Lower lobe of right lung (tissue), 2 donors: ENCODE measurements at regions not wholly inside any gene's neighbourhood (a gene's known extent, or its start where the extent isn't known, plus 50 kb on each side); places are given as distances from the start of the nearest gene placed in this dataset.

Source experiments
- ATAC-seq, 2 donors: fragments of 200-7000 bp; cut with Tn5 transposase; one replicate each; pipeline ENCODE4 v1.9.1; 2020 to 2022; ENCODE audit warnings: mild to moderate bottlenecking in 2 of 2, moderate library complexity in 2 of 2
- DNase-seq: peaks from one replicate; pipeline ENCODE4 v3.0.0-alpha.2; 2020
- H3K27ac ChIP-seq: fragments of 200-600 bp; one replicate; pipeline ENCODE4 v1.8.0; 2022
- H3K27me3 ChIP-seq: fragments of 200-600 bp; one replicate; pipeline ENCODE4 v1.8.0; 2022; ENCODE audit warnings: low read depth
- H3K36me3 ChIP-seq: fragments of 200-600 bp; one replicate; pipeline ENCODE4 v1.8.0; 2022; ENCODE audit warnings: mild to moderate bottlenecking
- H3K4me1 ChIP-seq: fragments of 200-600 bp; one replicate; pipeline ENCODE4 v1.8.0; 2022
- H3K4me3 ChIP-seq: fragments of 200-600 bp; one replicate; pipeline ENCODE4 v1.8.0; 2022; ENCODE audit warnings: mild to moderate bottlenecking
- H3K9me3 ChIP-seq: fragments of 200-600 bp; one replicate; pipeline ENCODE4 v1.8.0; 2022
- intact Hi-C: fragments of 100-400 bp; cut with DNase I; formaldehyde crosslinking; loops from one replicate; pipeline ENCODE4 v1.11.0; 2022
- TF ChIP-seq, protein P1 (sequence below): fragments of 200-600 bp; IDR thresholded peaks from one replicate; pipeline ENCODE4 v1.8.0; 2022; ENCODE audit warnings: antibody characterized with exemption, mild to moderate bottlenecking
- donor health status: DM: no; HTN: yes; CAD: no; lungs with severe emphysema.

DNA sequence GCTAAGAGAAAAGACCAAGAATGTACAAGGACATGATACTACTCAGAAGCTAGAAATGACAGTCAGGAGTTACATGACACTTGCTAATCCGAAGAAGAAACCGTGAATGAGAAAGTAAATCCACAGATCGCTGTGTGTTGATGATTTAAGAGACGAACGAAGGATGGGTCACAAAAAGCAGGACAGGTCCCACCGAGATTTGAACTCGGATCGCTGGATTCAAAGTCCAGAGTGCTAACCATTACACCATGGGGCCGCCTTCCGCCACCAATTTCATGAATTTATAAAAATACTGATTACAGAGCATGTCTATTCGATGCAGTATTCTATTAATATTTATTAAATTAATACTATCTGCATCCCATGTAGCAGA is 54.0 kb upstream of the BTN3A2 start:
- H3K27ac ChIP-seq = no peak overlapping the region
- intact Hi-C loops = loop anchor here (10.0 kb wide), 1 partner anchor 264 kb away; no protein-coding TSS in a partner anchor
- peak in 1 of 2 donors; percentile 34 for ATAC-seq
- peaks cover 11% of the 10 kb centered on the region for H3K4me1 ChIP-seq
- H3K36me3 ChIP-seq = no peaks in the 10 kb centered on the region
- no peak for DNase-seq
- no peaks in the 10 kb centered on the region for H3K27me3 ChIP-seq
- H3K9me3 ChIP-seq = no peaks in the 10 kb centered on the region
- H3K4me3 ChIP-seq = no peak overlapping the region
- TF ChIP-seq, protein P1, sequence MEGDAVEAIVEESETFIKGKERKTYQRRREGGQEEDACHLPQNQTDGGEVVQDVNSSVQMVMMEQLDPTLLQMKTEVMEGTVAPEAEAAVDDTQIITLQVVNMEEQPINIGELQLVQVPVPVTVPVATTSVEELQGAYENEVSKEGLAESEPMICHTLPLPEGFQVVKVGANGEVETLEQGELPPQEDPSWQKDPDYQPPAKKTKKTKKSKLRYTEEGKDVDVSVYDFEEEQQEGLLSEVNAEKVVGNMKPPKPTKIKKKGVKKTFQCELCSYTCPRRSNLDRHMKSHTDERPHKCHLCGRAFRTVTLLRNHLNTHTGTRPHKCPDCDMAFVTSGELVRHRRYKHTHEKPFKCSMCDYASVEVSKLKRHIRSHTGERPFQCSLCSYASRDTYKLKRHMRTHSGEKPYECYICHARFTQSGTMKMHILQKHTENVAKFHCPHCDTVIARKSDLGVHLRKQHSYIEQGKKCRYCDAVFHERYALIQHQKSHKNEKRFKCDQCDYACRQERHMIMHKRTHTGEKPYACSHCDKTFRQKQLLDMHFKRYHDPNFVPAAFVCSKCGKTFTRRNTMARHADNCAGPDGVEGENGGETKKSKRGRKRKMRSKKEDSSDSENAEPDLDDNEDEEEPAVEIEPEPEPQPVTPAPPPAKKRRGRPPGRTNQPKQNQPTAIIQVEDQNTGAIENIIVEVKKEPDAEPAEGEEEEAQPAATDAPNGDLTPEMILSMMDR = no peak

DNA sequence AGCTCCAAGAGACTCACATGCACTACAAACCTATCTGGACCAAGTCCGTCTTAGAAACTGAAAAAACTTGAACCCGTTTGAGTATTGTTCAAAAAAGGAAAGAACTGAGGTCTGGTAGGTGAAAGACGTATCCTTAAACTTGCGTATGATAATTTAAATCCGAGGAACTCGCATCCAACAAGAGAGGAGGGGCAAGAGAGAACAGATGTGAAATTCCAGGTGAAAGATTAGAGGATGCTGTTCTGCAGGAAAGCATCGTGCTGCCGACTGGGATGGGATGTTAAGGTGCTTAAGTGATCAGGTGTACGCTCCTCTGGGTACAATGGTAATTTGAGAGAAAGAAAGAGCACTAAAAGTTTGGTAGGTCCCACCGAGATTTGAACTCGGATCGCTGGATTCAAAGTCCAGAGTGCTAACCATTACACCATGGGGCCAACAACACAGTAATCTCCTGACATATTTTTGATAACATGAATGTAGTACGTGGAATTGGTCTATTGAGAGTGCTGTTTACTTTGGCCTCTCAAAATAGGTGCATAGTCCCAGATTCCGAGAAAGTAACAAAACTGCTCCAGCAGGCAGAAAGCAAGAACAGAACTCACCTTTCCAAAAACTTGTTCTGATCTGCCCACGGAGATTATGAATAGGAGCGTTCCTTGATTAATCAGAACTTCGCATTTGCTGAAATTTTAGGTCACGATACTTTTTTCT is 53.5 kb upstream of the BTN3A2 start:
- Histone ChIP-seq H3K27ac (peak overlapping the region; percentile 5), H3K4me1 (peaks cover 11% of the 10 kb centered on the region), H3K27me3 (no peaks in the 10 kb centered on the region), H3K9me3 (no peaks in the 10 kb centered on the region), H3K36me3 (no peaks in the 10 kb centered on the region), H3K4me3 (peak overlapping the region; percentile 59)
- intact Hi-C loops = loop anchor here (10.0 kb wide), 1 partner anchor 263 kb away; no protein-coding TSS in a partner anchor
- no peak for DNase-seq
- TF ChIP-seq, protein P1 = no peak
- ATAC-seq = peak; percentile 82 to 89

DNA sequence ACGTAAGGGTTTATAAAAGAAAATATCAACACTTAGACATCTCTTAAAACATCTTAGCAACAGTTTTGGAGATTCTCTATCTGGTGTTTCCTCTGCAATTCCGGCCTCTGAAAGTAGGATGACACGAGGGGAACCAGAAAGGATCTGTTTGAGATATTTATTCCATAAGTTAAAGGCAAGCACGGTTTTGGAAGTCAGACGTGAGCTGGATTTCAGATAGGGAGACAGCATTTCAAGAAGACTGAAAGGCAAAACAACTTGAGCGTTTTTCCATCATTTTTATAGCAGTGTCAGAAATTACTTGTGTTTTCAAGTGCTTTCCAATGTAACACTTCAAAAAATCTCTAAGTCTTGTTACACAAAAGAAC is 52.9 kb upstream of the BTN3A2 start:
- Histone ChIP-seq H3K27ac (peak overlapping the region; percentile 5), H3K36me3 (no peaks in the 10 kb centered on the region), H3K4me1 (peaks cover 11% of the 10 kb centered on the region), H3K4me3 (peak overlapping the region; percentile 59), H3K27me3 (no peaks in the 10 kb centered on the region), H3K9me3 (no peaks in the 10 kb centered on the region)
- intact Hi-C loops = loop anchor here (10.0 kb wide), 1 partner anchor 263 kb away; no protein-coding TSS in a partner anchor
- DNase-seq = no peak
- ATAC-seq = no peak
- TF ChIP-seq, protein P1 = no peak

DNA sequence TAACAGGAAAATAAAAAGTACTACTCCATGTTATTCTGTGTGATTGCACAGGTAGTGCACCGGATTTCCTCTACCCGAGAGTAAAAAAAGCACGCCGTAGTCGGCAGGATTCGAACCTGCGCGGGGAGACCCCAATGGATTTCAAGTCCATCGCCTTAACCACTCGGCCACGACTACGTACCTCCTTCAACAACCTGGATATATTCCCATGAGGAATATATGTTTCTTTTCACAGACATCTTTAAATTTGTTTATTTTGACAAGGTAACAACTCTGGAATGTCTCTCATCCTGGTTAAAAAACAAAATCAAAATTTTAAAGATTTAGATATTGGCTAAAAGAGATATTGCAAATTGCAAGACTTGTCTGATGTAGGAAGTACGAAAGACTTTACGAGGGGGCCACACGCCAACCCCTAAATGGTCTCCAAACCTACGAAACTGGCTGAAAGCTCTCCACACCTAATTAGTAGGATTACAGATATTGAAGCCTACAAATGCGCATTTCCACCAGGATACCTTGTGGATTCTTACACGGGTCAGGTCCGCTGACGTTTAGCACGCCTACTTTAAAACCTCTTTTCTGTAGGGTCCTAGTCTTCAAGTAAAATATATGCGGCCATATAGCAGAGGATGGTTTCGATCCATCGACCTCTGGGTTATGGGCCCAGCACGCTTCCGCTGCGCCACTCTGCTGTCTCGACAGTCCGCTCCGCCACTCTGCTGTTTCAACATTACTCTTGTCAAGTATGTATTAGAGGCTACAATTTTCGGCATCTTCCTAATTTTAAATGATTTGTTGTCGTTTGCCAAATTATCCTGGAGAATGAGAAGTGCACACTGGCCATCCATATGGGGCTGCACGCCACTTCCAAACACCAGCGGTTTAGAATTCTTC is 52.2 kb upstream of the BTN3A2 start:
- H3K27me3 ChIP-seq = no peaks in the 10 kb centered on the region
- H3K4me1 ChIP-seq = peaks cover 11% of the 10 kb centered on the region
- TF ChIP-seq, protein P1 = no peak
- DNase-seq (peak; percentile 72), ATAC-seq (peak; percentile 89 to 93)
- intact Hi-C loops = loop anchor here (10.0 kb wide), 1 partner anchor 262 kb away; no protein-coding TSS in a partner anchor
- H3K9me3 ChIP-seq = no peaks in the 10 kb centered on the region
- H3K4me3 ChIP-seq = peak overlapping the region; percentile 59
- H3K27ac ChIP-seq = peak overlapping the region; percentile 27
- H3K36me3 ChIP-seq = no peaks in the 10 kb centered on the region
